HG02870 (cell line): ENCODE measurements at regions not wholly inside any gene's neighbourhood (a gene's known extent, or its start where the extent isn't known, plus 50 kb on each side); places are given as distances from the start of the nearest gene placed in this dataset.
"Not testable (repeated sequence)": the region's sequence is repeated elsewhere in the genome, so short reads cannot be mapped to it uniquely, and the experiment has no call there.

Experiments used
- ATAC-seq: cut with Tn5 transposase; IDR thresholded peaks from one replicate; pipeline ENCODE4 v1.9.1; 2021; ENCODE audit warnings: mild to moderate bottlenecking, moderate library complexity; ENCODE audit not compliant: unreplicated experiment

DNA sequence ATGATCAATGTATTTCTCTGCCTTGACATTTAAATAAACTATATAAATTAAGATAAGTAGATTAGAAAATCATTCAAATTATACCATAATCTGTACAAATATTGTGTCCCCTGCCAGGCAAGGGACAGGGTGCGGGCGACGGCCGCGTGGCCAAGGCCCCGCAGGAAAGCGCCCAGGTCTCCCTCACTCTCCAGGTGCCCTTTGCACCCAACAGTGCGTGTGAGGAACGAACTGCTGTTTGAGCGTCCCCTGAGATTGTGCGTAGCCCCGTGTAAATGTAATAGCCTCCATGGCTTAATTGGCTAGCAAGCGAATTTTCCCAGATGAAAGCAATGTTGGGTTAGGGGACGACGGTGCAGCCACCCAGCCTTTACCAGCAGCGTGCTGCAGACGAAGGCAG, 161.4 kb downstream of the SYT15 start:
- ATAC-seq: not testable (repeated sequence)

DNA sequence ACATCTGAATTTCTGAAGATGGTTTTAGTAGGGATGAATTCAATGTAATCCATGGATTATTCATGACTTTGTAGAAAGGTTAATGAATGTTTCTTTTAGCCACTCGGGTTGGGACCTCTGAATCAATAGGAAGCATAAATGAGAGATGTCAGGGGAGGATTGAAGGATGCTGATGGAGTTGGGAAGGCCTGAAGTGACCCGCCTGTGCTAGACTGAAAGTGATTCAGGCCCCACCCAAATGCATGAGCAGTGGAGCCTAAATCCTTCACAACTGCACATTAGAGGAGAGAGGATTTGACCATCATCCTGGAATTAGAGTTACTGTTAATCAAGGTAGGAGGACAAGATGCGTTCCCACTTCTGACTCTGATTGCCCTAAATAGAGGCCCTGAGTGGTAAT, 162.2 kb upstream of the PTPN20 start:
- not testable (repeated sequence) for ATAC-seq

DNA sequence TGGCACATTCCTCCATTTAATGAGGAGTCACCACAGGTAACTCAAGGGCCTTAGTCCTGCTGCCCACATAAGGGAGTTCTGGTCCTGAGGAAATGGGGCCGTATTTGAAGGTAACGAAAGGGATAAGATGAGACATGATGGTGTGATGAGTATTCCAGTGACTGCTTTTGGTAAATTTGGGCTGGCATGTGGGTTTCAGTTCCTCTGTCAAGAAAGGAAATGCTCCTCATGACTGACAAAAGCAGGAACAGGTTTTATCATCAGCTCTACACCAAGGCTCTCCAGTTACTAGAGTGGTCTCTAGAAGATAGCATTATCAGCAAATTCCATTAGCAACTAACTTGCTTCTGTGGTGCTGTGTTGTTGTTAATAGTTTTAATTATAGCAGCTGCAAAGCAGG, 161.8 kb upstream of the PTPN20 start:
- not testable (repeated sequence) for ATAC-seq

DNA sequence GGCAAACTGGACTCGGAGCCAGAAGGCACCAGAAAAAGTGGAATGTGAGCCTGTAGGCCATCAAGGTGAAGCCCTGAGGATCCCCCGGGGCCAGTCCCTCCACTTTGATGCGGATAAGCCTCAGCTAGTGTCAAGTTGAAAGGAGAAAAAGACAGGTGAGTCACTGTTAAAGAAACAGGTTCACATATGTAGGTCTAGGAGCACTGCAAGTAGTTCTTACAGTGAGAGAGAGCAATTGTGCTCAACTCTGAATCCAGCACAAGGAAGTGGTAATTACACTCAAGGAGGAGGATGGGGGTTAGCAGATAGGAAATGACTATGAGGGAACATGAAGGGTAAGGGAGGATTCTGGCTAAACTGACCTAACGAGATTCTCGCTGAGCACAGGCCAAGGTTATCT, 157.5 kb upstream of the PTPN20 start:
- not testable (repeated sequence) for ATAC-seq

DNA sequence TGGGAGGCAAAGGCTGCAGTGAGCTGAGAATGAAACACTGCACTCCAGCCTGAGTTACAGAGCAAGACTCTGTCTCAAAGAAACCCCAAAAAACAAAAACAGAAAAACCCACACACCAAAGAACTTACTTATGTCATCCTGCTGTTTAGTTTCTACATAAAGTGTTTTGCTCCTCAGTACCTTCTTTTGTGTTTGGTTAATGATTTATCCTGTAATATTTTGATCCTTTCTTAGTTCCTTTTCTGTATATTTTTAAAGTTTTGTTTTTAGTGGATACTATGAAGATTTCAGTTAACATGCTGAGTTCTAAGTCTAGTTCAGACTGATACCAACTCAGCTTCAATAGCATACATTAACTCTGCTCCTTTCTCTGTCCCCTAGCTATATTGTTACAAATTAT, 149.8 kb upstream of the PTPN20 start:
- peak; percentile 45 for ATAC-seq

DNA sequence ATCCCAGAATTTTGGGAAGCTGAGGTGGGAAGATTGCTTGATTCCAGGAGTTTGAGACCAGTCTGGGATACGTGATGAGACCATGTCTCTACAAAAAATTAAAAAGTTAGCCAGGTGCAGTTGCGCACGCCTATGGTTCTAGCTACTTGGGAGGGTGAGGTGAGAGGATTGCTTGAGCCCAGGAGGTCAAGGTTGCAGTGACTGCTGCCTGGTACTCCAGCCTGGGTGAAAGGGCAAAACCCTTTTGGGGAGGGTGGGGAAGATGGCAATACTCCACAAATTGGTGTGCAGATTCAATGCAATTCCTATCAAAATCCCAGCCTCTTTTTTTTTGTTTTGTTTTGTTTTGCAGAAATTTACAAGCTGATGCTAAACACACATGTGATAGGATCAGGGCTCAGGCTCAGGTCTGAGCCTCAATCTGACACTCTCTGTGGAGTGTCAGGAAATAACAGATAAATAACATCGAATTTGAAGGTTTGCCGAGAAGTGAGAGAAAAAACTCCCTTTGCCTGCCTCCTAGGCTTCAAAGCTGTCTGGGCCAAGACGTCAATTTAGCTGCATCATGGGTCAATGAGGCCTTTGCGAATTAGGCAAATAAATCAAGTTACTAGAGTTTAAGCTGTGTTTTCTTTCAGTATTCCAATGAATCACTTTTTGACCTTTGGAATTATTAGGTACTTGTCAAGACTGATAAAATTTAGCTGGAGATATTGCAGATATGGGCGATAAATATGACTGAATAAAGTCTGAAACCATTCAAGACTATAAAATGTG, 142.5 kb upstream of the PTPN20 start:
- ATAC-seq: not testable (repeated sequence)

DNA sequence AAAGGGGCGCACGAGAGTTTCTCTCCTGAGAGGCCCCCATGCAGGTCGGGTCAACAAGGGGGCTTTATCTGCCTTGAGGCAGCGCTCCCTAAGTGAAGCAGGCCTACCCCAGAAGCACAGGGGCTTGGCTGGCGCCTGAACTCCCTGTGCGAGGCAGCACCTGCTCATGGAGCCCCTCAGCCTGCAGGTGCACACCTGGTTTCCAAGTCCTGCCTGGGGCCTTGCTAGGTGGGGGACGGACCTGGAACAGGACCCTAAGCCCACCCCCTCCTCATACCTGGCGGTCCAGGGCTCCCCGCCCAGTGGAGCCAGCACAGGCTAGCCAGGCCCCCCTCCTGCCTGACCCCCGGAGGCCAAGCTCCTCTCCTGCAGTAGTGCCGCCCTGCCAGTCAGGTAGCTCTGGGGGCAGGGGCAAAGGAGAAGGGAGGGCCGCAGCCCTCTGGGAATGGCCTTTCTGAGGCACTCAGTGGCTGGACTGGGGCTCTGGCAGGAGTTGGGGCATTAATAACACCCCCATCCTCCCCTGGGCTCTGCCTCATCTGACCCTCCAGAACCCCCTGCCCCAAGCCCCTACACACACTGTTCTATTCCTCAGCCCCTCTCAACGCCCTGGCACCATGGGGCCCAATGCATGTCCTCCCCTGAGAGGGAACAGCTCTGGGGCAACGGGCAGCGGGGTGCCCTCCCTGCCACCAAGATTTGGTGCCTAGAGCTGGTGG, 137.9 kb upstream of the PTPN20 start:
- not testable (repeated sequence) for ATAC-seq

DNA sequence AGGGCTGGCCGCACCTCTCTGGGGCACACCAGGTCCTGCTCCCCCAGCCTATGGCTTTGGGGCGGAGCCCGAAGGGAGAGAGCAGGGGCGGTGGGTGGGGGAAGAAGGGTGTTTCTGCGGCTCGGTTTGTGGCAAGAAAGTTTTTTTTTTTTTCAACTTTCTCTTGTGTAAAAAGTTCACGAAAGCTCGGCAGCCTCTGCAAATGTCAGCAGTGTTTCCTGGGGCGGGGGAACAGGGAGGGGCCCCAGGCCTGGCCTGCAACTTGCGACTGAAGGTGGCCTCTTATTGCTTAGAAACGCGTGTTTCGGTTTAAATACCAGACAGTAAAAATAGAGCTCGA, 137.4 kb upstream of the PTPN20 start:
- not testable (repeated sequence) for ATAC-seq

DNA sequence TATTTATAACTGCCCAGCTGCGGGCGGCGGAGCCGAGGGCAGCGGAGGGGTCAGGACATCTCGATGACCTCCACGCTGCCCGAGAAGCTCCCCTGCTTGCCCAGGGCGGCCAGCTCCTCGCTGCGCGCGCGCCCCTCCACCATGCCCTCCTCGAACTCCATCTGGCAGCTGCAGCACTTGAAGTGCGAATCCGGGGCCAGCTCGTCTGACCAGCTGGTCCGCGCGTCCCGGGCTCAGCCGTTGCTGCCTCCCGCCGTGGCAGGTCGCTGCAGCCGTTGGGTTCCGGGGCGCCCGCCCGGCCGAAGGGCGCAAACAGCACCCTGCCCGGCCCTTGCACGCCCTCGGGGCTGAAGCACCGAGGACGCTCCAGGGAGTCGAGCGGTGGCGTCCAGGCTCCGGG, 136.9 kb upstream of the PTPN20 start:
- ATAC-seq: not testable (repeated sequence)

DNA sequence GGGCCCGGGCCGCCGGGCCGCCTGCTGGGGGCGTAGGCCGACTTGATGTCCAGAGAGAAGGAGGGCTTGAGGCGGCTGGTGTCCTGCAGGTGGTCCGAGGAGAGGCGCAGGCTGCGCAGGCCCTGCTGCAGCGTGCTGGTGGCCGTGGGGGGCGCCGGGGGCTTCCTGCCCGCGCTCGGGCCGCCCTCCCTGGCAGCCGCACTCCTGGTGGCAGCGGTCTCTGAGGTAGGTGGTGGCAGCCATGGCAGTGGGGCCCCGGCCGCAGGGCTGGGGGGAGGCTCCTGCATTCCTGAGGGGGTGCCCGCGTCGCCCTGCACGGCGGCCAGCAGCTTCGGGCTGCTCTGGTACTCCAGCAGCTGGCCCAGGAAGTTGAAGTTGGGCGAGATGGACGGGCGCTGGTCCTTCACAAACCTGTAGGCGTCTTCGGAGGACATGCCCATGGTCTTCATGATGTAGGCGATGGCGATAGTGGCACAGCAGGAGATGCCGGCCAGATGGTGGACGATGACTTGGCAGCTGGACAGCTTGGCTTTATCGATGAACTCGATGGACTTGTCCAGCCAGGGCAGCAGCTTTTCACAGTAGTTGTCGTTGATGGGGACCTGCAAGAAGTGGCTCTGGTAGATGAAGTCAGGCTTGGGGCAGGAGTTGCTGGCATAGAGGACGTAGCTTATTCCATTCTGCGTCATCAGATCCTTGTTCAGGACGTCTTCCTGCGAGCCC, 136.1 kb upstream of the PTPN20 start:
- ATAC-seq: not testable (repeated sequence)

DNA sequence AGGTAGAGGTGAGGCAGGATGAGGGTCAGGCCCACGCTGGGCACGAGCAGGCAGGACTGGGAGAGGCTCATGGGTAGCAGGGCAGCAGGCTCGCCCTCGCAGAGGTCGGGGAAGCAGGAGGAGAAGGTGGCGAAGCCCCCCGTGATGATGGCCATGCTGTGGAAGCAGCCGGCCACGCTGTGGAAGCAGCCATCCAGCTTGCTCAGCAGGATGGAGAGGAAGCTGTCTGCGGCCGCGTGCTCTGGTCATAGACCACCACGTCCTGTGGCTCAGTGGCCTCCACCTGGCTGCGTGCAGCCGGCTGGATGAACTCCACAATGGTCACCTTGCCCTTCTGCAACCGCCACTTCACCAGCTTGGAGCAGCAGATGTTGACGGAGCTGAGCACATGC, 135.6 kb upstream of the PTPN20 start:
- not testable (repeated sequence) for ATAC-seq

DNA sequence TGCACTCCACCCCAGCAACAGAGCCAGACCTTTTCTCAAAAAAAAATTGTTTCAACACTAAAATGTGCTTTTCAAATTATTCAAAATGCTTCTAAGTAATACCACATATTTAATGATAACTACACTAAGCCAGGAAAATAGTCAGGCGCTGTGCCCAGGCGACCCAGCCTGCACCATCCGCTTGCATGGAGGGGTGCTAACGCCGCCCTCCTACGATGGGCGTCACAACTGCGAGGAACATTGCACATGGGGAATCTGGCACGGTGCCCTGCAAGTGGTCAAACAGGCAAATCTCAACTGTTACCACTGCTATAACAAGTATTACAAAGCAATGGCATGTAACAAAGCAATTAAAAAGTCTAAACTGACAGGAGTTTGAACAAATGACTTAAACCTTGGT, 131.7 kb upstream of the PTPN20 start:
- ATAC-seq: not testable (repeated sequence)

DNA sequence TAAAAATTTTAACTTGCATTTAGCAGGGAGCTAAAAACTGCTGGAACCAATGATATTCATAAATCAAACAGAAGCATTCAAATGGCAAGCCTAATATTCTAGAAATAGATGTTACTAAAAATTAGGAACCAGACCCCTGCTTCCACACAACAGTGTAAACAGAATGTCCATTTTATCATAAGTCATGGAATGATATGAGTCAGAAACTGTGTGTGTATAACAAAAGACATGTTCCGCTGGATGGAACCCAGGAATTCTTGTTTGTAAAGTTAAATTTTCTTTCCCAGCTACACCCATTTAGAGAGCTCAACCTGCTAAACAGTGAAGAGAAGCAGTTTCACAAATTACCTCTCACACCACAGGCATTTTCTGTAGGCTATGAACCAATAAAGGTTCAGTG, 131.1 kb upstream of the PTPN20 start:
- ATAC-seq: not testable (repeated sequence)

DNA sequence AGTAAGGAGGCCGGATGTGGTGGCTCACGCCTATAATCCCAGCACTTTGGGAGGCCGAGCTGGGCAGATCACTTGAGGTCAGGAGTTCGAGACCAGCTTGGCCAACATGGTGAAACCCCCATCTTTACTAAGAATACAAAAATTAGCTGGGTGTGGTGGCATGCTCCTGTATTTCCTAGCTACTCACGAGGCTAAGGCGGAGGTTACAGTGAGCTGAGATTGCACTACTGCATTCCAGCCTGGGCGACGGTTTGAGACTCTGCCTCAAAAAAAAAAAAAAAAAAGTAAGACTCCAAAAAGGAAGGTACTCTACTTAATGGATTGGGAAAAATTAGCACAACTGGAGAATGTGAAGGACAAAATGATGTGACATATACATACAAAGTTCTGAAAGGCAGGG, 130.2 kb upstream of the PTPN20 start:
- not testable (repeated sequence) for ATAC-seq

DNA sequence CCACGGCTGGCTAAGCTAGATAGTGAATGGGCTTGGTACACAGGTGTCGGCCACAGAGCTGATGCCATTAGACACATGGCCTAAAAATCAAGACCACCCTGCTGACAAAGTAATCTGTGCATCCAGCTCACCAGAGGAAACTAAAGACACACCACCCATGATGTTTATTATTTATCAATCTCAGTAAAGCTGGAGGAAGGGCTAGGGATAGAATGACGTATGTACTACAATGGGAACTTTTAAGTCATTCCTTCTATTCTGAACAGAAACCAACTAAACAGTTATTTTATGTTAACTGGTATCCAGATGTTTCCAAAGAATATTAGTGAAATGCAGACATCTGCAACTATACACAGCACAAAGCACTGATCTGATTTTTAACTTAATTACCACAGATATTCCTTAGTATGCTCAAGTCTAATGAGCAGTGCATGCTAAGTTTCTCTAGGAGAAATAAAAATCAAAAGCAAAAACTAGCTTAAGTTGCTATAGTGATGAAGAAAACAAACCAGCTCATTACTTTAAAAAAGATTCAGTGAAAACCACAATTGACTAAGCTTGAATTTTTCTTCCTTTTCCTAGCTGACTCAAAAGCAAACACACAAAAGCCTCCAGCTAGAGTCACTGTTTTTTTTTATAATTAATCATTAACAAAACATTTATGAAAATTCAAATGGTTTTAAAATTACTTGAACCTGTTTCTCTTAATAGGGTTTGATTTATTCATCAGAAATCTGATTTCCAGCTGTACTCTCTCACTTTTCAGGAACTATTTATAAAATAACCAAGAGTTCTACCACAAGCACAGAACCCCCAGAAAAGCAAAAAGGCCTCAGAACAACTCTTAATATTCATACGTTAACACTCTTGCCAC, 129.0 kb upstream of the PTPN20 start:
- ATAC-seq: not testable (repeated sequence)

DNA sequence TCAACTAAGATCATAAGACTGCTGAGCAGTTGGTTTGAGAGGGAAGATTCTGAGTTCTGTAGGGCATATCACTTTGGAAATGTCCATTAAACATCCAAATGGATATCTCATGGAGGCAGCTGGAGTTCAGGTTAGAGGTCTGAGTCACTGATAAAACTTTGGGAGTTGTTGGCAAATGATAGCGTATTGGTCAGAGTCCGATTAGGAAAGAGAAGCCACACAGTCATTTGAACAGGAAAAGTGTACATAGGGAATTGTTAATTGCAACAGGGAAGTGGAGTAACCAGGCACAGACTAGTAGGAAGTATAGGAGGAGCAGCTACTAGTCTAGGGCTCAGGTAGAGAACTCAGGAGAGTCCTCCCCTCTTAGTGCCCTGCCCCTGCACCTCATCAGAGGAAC, 126.6 kb upstream of the PTPN20 start:
- not testable (repeated sequence) for ATAC-seq

DNA sequence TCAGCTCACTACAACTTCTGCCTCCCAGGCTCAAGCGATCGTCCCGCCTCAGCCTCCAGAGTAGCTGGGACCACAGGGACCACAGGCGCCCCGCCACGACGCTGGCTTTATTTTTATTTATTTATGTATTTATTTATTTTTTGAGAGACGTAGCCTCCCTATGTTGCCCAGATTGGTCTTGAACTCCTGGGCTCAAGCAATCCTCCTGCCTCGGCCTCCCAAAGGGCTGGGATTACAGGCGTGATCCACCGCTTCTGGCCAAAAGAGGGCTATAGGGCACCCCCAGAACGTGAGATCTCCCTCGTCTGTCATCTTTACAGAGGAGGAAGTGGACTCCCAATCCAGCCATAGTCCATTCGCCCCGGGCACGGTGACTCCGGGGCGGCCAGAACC, 125.1 kb upstream of the PTPN20 start:
- not testable (repeated sequence) for ATAC-seq

DNA sequence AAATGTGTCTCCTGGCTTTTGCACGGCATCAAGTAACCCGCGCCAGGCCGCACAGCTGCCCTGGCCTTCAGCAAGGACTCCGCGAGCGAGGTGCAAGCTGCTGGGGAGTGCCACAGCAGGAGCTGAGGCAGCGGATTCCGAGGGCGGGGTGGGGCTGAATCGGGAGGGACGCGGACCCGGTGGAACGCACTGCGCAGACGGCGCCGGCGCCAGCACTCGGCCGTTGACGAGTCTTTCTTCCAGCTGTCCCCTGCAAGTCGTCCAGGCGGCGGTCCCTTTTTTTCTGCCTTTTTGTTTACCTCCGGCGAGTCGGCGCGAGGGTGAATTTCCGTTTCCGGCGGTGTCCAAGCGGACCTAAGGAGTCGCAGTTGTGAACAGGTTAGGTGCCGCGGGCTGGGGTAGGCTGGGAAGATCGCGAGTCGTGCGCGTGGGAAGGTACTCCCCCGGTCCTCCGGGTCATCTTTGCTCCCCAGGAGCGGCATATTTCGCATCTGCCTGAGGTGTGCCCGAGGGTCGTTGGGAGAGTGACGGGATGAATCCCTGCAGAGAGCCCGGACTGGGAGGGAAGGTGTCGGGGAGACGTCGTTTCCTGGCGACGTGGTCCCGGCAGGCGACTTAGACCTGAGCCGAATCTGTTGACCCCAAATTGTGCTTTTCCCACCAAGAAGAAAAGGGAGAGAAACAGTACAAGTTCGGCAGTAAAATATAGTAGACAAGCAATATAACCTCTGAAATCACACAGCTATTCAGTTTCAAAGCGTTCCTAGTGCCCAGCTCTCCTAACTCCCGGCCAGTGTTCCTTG, 124.5 kb upstream of the PTPN20 start:
- ATAC-seq: peak; percentile 70

DNA sequence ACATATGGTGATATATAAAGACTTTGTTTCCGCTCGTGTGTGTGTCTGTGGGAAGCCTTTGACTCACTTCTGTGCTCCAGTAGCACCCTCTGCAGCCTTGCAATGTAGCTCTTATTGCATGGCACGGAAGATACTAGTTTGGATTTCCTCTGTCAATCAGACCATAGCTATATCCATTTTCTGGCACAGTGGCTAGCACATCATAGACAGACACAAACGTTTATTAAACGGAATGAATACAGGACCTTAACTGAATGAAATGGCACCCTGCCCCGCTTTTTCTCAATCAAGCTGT, 124.0 kb upstream of the PTPN20 start:
- ATAC-seq: peak; percentile 48
